ENCODE measurements at regions not wholly inside any gene's neighbourhood (a gene's known extent, or its start where the extent isn't known, plus 50 kb on each side); places are given as distances from the start of the nearest gene placed in this dataset.
"Not testable (repeated sequence)": the region's sequence is repeated elsewhere in the genome, so short reads cannot be mapped to it uniquely, and the experiment has no call there.

DNA sequence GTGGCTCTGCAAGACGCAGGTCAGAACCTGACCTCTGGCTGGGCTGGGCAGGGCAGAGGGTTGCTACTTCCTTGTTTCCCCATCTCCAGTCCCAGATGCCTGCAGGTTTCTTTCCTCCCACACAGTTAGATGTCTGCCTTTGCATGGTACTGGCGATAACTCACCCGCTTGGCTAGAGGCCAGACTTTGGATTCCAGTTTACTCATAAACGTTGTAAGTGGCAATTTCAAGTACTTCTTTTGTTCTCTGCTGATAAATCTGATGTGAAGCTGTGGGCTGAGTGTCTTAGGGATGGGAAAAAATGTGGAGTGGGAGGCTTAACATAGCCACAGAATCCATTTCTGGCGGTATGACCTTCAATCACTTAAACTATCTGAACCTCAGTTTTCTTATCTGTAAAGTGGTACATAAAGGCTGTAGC lies 194.2 kb downstream of the EBLN2 start:
- peaks cover 19% of the 10 kb centered on the region for H3K27me3 Mint-ChIP-seq (ENCODE audit: low read depth)
- no peak overlapping the region for H3K27ac Mint-ChIP-seq (ENCODE audit: unreplicated experiment)
- H3K9me3 Mint-ChIP-seq (ENCODE audit: low read depth), result no peaks in the 10 kb centered on the region
- no peak for TF ChIP-seq CTCF (IDR thresholded peaks at IDR 0.05)
- peaks cover 2% of the 10 kb centered on the region for H3K36me3 Mint-ChIP-seq (ENCODE audit: low read depth)
- no peak for DNase-seq (ENCODE audit: low spot score)
- H3K4me3 Mint-ChIP-seq (ENCODE audit: unreplicated experiment), result no peak overlapping the region
- H3K4me1 Mint-ChIP-seq (ENCODE audit: low read depth), result peaks cover 10% of the 10 kb centered on the region

DNA sequence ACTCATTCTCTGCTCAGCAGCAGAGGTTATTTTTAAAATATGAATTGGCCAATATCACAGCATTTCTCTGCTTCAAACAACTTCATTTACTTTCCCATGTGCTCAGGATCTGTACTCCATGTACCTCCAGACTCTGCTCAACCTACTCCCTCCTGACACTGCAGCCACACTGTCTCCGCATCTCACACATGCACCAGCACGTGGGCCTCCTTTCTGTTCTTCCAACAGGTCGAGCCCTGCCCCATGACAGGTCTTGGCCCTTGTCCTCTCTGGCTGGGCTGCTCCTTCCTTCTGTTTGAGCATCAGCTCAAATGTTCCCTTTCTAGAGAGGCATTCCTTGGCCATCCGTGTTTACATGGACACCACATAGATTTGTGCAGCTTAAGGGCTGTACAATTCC lies 195.7 kb downstream of the EBLN2 start:
- H3K36me3 Mint-ChIP-seq (ENCODE audit: low read depth), result peaks cover 2% of the 10 kb centered on the region
- no peak overlapping the region for H3K4me3 Mint-ChIP-seq (ENCODE audit: unreplicated experiment)
- H3K27ac Mint-ChIP-seq (ENCODE audit: unreplicated experiment), result no peak overlapping the region
- peaks cover 26% of the 10 kb centered on the region for H3K27me3 Mint-ChIP-seq (ENCODE audit: low read depth)
- DNase-seq (ENCODE audit: low spot score), result no peak
- no peak for TF ChIP-seq CTCF (IDR thresholded peaks at IDR 0.05)
- peaks cover 10% of the 10 kb centered on the region for H3K4me1 Mint-ChIP-seq (ENCODE audit: low read depth)
- no peaks in the 10 kb centered on the region for H3K9me3 Mint-ChIP-seq (ENCODE audit: low read depth)

DNA sequence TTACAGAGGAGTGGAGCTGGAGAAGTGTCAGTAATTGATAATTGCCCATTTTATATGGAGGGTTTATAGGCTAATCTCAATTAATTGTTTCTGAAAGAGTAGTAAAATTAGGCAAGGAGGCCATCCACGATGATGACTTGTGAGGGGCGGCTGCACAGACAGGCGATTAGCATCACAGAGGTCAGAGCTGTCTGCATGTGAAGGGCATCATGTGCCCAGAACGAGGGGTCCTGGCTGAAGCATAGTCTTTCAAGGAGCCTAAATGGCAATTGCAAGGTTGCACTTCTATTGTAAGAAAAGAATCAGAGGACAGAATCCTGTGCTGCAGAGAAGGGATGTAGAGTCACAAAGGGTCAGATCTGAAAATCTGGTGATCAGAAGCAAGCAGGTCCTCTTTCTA lies 196.6 kb downstream of the EBLN2 start:
- no peak overlapping the region for H3K4me3 Mint-ChIP-seq (ENCODE audit: unreplicated experiment)
- peaks cover 23% of the 10 kb centered on the region for H3K27me3 Mint-ChIP-seq (ENCODE audit: low read depth)
- H3K27ac Mint-ChIP-seq (ENCODE audit: unreplicated experiment), result no peak overlapping the region
- H3K36me3 Mint-ChIP-seq (ENCODE audit: low read depth), result peaks cover 2% of the 10 kb centered on the region
- H3K9me3 Mint-ChIP-seq (ENCODE audit: low read depth), result no peaks in the 10 kb centered on the region
- H3K4me1 Mint-ChIP-seq (ENCODE audit: low read depth), result peaks cover 10% of the 10 kb centered on the region
- DNase-seq (ENCODE audit: low spot score), result no peak
- no peak for TF ChIP-seq CTCF (IDR thresholded peaks at IDR 0.05)

DNA sequence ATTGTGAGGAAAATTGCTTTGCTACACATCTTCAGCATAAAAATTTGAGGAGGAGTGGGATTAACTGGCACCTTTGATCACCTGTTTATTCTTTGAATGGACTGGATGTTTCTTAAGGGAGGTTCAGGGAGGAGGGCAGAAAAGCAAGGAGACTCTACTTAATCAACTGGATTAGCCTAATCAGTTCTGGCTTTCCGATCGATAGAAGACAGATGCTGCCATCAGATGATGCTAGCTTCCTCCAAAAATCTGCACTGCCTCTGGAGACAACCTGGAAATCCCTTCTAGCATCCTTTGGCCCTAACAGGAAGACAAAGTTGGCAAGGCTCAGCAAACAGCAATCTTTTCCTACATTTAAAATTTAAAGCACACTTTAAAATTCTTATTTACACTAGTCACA lies 197.8 kb downstream of the EBLN2 start:
- Mint-ChIP-seq H3K4me1 (ENCODE audit: low read depth) (peaks cover 10% of the 10 kb centered on the region), H3K4me3 (ENCODE audit: unreplicated experiment) (no peak overlapping the region), H3K36me3 (ENCODE audit: low read depth) (peaks cover 2% of the 10 kb centered on the region), H3K27ac (ENCODE audit: unreplicated experiment) (no peak overlapping the region), H3K9me3 (ENCODE audit: low read depth) (peaks cover 2% of the 10 kb centered on the region), H3K27me3 (ENCODE audit: low read depth) (peaks cover 25% of the 10 kb centered on the region)
- DNase-seq (ENCODE audit: low spot score), result no peak
- TF ChIP-seq CTCF (IDR thresholded peaks at IDR 0.05), result no peak

GRCh38 chr3:73259856-73260255 lies 198.4 kb downstream of the EBLN2 start:
- TF ChIP-seq CTCF (IDR thresholded peaks at IDR 0.05), result no peak
- H3K4me1 Mint-ChIP-seq (ENCODE audit: low read depth), result peaks cover 10% of the 10 kb centered on the region
- no peak for DNase-seq (ENCODE audit: low spot score)
- no peak overlapping the region for H3K27ac Mint-ChIP-seq (ENCODE audit: unreplicated experiment)
- peaks cover 2% of the 10 kb centered on the region for H3K36me3 Mint-ChIP-seq (ENCODE audit: low read depth)
- H3K9me3 Mint-ChIP-seq (ENCODE audit: low read depth), result peaks cover 4% of the 10 kb centered on the region
- H3K4me3 Mint-ChIP-seq (ENCODE audit: unreplicated experiment), result no peak overlapping the region
- peaks cover 29% of the 10 kb centered on the region for H3K27me3 Mint-ChIP-seq (ENCODE audit: low read depth)

GRCh38 chr3:73266558-73266957 lies 205.1 kb downstream of the EBLN2 start:
- not testable (repeated sequence) for H3K4me1 Mint-ChIP-seq (ENCODE audit: low read depth); H3K9me3 Mint-ChIP-seq (ENCODE audit: low read depth); H3K27ac Mint-ChIP-seq (ENCODE audit: unreplicated experiment); H3K4me3 Mint-ChIP-seq (ENCODE audit: unreplicated experiment); DNase-seq (ENCODE audit: low spot score); H3K36me3 Mint-ChIP-seq (ENCODE audit: low read depth)
- H3K27me3 Mint-ChIP-seq (ENCODE audit: low read depth), result peaks cover 30% of the 10 kb centered on the region

DNA sequence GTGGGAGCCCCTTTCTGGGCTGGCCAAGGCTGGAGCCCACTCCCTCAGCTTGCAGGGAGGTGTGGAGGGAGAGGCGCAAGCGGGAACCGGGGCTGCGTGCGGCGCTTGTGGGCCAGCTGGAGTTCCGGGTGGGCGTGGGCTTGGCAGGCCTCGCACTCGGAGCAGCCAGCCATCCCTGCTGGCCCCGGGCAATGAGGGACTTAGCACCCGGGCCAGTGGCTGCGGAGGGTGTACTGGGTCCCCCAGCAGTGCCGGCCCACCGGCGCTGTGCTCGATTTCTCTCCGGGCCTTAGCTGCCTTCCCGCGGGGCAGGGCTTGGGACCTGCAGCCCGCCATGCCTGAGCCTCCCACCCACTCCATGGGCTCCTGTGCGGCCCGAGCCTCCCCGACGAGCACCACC lies 207.7 kb downstream of the EBLN2 start:
- H3K4me3 Mint-ChIP-seq (ENCODE audit: unreplicated experiment); H3K4me1 Mint-ChIP-seq (ENCODE audit: low read depth); DNase-seq (ENCODE audit: low spot score); H3K9me3 Mint-ChIP-seq (ENCODE audit: low read depth); H3K36me3 Mint-ChIP-seq (ENCODE audit: low read depth); H3K27ac Mint-ChIP-seq (ENCODE audit: unreplicated experiment): not testable (repeated sequence)
- peaks cover 21% of the 10 kb centered on the region for H3K27me3 Mint-ChIP-seq (ENCODE audit: low read depth)

Data from chondrocyte (in vitro differentiated cells).